NCI-H2227 (cell line): ENCODE measurements at regions not wholly inside any gene's neighbourhood (a gene's known extent, or its start where the extent isn't known, plus 50 kb on each side); places are given as distances from the start of the nearest gene placed in this dataset.
"Not testable (repeated sequence)": the region's sequence is repeated elsewhere in the genome, so short reads cannot be mapped to it uniquely, and the experiment has no call there.

Experiments used
- DNase-seq: peaks from one replicate; lab custom pipeline; 2025; ENCODE audit not compliant: unreplicated experiment; lab: John Stamatoyannopoulos, UW

GRCh38 chr1:221978631-221979334 is 236.9 kb upstream of the DUSP10 start:
- not testable (repeated sequence) for DNase-seq

- not testable (repeated sequence) for DNase-seq
Observed at GRCh38 chr1:221973787-221974186, 231.9 kb upstream of the DUSP10 start.

GRCh38 chr1:221972276-221973235 is 230.7 kb upstream of the DUSP10 start:
- DNase-seq = no peak

- not testable (repeated sequence) for DNase-seq
Observed at GRCh38 chr1:221971035-221971434, 229.1 kb upstream of the DUSP10 start.

- not testable (repeated sequence) for DNase-seq
Observed at GRCh38 chr1:221969298-221969858, 227.5 kb upstream of the DUSP10 start.

- DNase-seq = not testable (repeated sequence)
Observed at GRCh38 chr1:221967538-221967937, 225.6 kb upstream of the DUSP10 start.

GRCh38 chr1:221966888-221967287 is 225.0 kb upstream of the DUSP10 start:
- DNase-seq = not testable (repeated sequence)

GRCh38 chr1:221965891-221966290 is 224.0 kb upstream of the DUSP10 start:
- not testable (repeated sequence) for DNase-seq

- DNase-seq = no peak
Observed at GRCh38 chr1:221965252-221965651, 223.4 kb upstream of the DUSP10 start.

GRCh38 chr1:221963742-221964141 is 221.9 kb upstream of the DUSP10 start:
- no peak for DNase-seq

- DNase-seq = no peak
Observed at GRCh38 chr1:221962385-221962784, 220.5 kb upstream of the DUSP10 start.

- no peak for DNase-seq
Observed at GRCh38 chr1:221961532-221962292, 219.8 kb upstream of the DUSP10 start.

GRCh38 chr1:221958161-221958562 is 216.3 kb upstream of the DUSP10 start:
- DNase-seq = not testable (repeated sequence)

GRCh38 chr1:221957350-221957749 is 215.5 kb upstream of the DUSP10 start:
- DNase-seq = not testable (repeated sequence)

- no peak for DNase-seq
Observed at GRCh38 chr1:221949996-221950395, 208.1 kb upstream of the DUSP10 start.

- DNase-seq = no peak
Observed at GRCh38 chr1:221948459-221948858, 206.6 kb upstream of the DUSP10 start.

- no peak for DNase-seq
Observed at GRCh38 chr1:221947731-221948130, 205.8 kb upstream of the DUSP10 start.

- DNase-seq = no peak
Observed at GRCh38 chr1:221946768-221947167, 204.9 kb upstream of the DUSP10 start.

GRCh38 chr1:221945669-221946068 is 203.8 kb upstream of the DUSP10 start:
- no peak for DNase-seq

GRCh38 chr1:221944247-221944870 is 202.5 kb upstream of the DUSP10 start:
- DNase-seq = no peak
